GM21360 (cell line): ENCODE measurements at regions not wholly inside any gene's neighbourhood (a gene's known extent, or its start where the extent isn't known, plus 50 kb on each side); places are given as distances from the start of the nearest gene placed in this dataset.
A peak's percentile ranks its signal among the peaks of the same experiment; 100 is the strongest.
"Not testable (repeated sequence)": the region's sequence is repeated elsewhere in the genome, so short reads cannot be mapped to it uniquely, and the experiment has no call there.

Experiments
- ATAC-seq: cut with Tn5 transposase; IDR thresholded peaks from one replicate; pipeline ENCODE4 v1.9.1; 2021; ENCODE audit warnings: mild to moderate bottlenecking, moderate library complexity; ENCODE audit not compliant: unreplicated experiment

- no peak for ATAC-seq
These were observed 242.7 kb downstream of the KIF20B start for GRCh38 chr10:89944138-89944537.

GRCh38 chr10:89946106-89946505 lies 244.7 kb downstream of the KIF20B start:
- ATAC-seq = no peak

GRCh38 chr10:89949496-89949895 lies 248.1 kb downstream of the KIF20B start:
- no peak for ATAC-seq

- ATAC-seq = no peak
These were observed 250.9 kb downstream of the KIF20B start for GRCh38 chr10:89952325-89952724.

GRCh38 chr10:89952751-89953150 lies 251.4 kb downstream of the KIF20B start:
- ATAC-seq = no peak

- no peak for ATAC-seq
These were observed 252.7 kb downstream of the KIF20B start for GRCh38 chr10:89954061-89954460.

GRCh38 chr10:89954787-89955566 lies 253.6 kb downstream of the KIF20B start:
- no peak for ATAC-seq

- ATAC-seq = peak; percentile 59
These were observed 258.2 kb downstream of the KIF20B start for GRCh38 chr10:89959433-89960110.

GRCh38 chr10:89963451-89964102 lies 262.2 kb downstream of the KIF20B start:
- no peak for ATAC-seq

GRCh38 chr10:89966211-89966610 lies 264.8 kb downstream of the KIF20B start:
- ATAC-seq = no peak

GRCh38 chr10:89973326-89973725 lies 271.9 kb downstream of the KIF20B start:
- no peak for ATAC-seq

- no peak for ATAC-seq
These were observed 273.7 kb downstream of the KIF20B start for GRCh38 chr10:89975071-89975470.

GRCh38 chr10:89975771-89976170 lies 274.4 kb downstream of the KIF20B start:
- no peak for ATAC-seq

GRCh38 chr10:89978081-89978480 lies 276.7 kb downstream of the KIF20B start:
- no peak for ATAC-seq

GRCh38 chr10:89979726-89980125 lies 278.3 kb downstream of the KIF20B start:
- no peak for ATAC-seq

- no peak for ATAC-seq
These were observed 278.8 kb downstream of the KIF20B start for GRCh38 chr10:89980166-89980565.

- no peak for ATAC-seq
These were observed 280.5 kb downstream of the KIF20B start for GRCh38 chr10:89981891-89982290.

- ATAC-seq = no peak
These were observed 284.1 kb downstream of the KIF20B start for GRCh38 chr10:89985446-89985845.

GRCh38 chr10:89988361-89988760 lies 287.0 kb downstream of the KIF20B start:
- ATAC-seq = not testable (repeated sequence)

GRCh38 chr10:89992575-89992974 lies 291.2 kb downstream of the KIF20B start:
- no peak for ATAC-seq

GRCh38 chr10:90007226-90007625 lies 305.8 kb downstream of the KIF20B start:
- no peak for ATAC-seq

- ATAC-seq = not testable (repeated sequence)
These were observed 309.9 kb downstream of the KIF20B start for GRCh38 chr10:90011281-90011680.
